GM23248 (cell line): ENCODE measurements at regions not wholly inside any gene's neighbourhood (a gene's known extent, or its start where the extent isn't known, plus 50 kb on each side); places are given as distances from the start of the nearest gene placed in this dataset.

ENCODE experiments used
- EZH2 ChIP-seq: fragments of 200-600 bp; sonication (generic); IDR thresholded peaks from 2 replicates; pipeline ENCODE4 v1.6.1; 2018; ENCODE audit warnings: antibody characterized with exemption, mild to moderate bottlenecking; ENCODE audit not compliant: insufficient read depth, poor library complexity, severe bottlenecking
- EZH2phosphoT487 ChIP-seq: fragments of 200-600 bp; sonication (generic); IDR thresholded peaks from 2 replicates; pipeline ENCODE4 v1.6.1; 2018; ENCODE audit warnings: antibody characterized with exemption, moderate library complexity, mild to moderate bottlenecking, low read depth; ENCODE audit not compliant: insufficient read depth

DNA sequence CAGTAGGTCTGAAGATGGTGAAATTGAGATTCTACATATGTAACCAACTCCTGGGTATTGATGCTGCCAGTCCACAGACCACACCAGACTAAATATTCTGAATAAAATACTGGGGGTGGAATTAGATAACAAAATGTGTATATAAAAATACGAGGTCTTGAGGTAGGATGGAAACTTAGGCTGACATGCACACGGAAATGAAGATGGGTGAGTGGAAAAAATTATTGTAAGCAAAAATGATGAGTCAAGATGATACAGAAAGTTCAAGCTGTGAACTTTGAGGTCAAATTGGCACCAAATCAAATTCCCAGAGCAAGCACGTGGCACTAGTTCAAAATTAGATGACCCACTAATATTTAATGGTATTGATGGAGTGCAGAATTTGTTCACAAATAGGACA lies 713.4 kb upstream of the ACO1 start:
- no peak for TF ChIP-seq EZH2
- no peak for TF ChIP-seq EZH2phosphoT487
